Neural cell (in vitro differentiated cells): ENCODE measurements at regions not wholly inside any gene's neighbourhood (a gene's known extent, or its start where the extent isn't known, plus 50 kb on each side); places are given as distances from the start of the nearest gene placed in this dataset.

ENCODE experiments used
- EZH2 ChIP-seq: fragments of 200-600, 300-800 bp; shearing (Covaris generic), sonication (generic); IDR thresholded peaks from 2 replicates; pipeline ENCODE4 v1.6.1; 2014; ENCODE audit warnings: antibody characterized with exemption, low read length, borderline replicate concordance, mild to moderate bottlenecking; ENCODE audit not compliant: insufficient read depth, poor library complexity, severe bottlenecking
- POLR2AphosphoS5 ChIP-seq: IDR thresholded peaks from 2 replicates; pipeline ENCODE4 v1.6.1; 2012
- RAD21 ChIP-seq: fragments of 450-650 bp; conservative IDR thresholded peaks from 2 replicates; pipeline ENCODE4 v1.6.1; 2014; ENCODE audit warnings: antibody characterized with exemption, mild to moderate bottlenecking, moderate library complexity
- SMC3 ChIP-seq: fragments of 450-650 bp; conservative IDR thresholded peaks from 2 replicates; pipeline ENCODE4 v1.6.1; 2014; ENCODE audit warnings: antibody characterized with exemption, mild to moderate bottlenecking, moderate library complexity; ENCODE audit not compliant: poor library complexity
- TF ChIP-seq, protein P1 (sequence below): fragments of 450-650 bp; IDR thresholded peaks from 2 replicates; pipeline ENCODE4 v1.5.1; 2014; ENCODE audit warnings: antibody characterized with exemption, mild to moderate bottlenecking, moderate library complexity; ENCODE audit not compliant: poor library complexity, severe bottlenecking
- TF ChIP-seq, protein P2 (sequence below): IDR thresholded peaks from 2 replicates; pipeline ENCODE4 v1.6.1; 2012; ENCODE audit warnings: borderline replicate concordance

DNA sequence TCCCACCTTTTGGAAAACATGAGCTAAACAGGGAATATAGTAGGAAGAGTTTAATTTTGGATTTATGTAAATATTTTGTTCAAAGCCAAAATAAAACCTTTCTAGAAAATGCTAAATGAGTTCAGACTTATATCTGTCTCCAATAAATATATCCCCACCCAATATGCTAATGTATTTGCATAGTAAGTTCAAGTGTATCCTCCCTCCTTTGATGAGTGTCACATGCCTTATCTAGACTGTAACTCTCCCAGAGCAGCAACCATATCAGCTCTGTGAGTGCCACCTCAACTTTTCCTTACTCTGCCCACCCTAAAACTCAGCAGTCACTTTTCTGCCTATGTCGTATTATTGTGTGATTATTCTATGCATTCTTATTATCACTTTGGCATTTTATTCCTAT lies 516.1 kb upstream of the NR3C2 start:
- TF ChIP-seq, protein P1, sequence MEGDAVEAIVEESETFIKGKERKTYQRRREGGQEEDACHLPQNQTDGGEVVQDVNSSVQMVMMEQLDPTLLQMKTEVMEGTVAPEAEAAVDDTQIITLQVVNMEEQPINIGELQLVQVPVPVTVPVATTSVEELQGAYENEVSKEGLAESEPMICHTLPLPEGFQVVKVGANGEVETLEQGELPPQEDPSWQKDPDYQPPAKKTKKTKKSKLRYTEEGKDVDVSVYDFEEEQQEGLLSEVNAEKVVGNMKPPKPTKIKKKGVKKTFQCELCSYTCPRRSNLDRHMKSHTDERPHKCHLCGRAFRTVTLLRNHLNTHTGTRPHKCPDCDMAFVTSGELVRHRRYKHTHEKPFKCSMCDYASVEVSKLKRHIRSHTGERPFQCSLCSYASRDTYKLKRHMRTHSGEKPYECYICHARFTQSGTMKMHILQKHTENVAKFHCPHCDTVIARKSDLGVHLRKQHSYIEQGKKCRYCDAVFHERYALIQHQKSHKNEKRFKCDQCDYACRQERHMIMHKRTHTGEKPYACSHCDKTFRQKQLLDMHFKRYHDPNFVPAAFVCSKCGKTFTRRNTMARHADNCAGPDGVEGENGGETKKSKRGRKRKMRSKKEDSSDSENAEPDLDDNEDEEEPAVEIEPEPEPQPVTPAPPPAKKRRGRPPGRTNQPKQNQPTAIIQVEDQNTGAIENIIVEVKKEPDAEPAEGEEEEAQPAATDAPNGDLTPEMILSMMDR, result no peak
- TF ChIP-seq, protein P2, sequence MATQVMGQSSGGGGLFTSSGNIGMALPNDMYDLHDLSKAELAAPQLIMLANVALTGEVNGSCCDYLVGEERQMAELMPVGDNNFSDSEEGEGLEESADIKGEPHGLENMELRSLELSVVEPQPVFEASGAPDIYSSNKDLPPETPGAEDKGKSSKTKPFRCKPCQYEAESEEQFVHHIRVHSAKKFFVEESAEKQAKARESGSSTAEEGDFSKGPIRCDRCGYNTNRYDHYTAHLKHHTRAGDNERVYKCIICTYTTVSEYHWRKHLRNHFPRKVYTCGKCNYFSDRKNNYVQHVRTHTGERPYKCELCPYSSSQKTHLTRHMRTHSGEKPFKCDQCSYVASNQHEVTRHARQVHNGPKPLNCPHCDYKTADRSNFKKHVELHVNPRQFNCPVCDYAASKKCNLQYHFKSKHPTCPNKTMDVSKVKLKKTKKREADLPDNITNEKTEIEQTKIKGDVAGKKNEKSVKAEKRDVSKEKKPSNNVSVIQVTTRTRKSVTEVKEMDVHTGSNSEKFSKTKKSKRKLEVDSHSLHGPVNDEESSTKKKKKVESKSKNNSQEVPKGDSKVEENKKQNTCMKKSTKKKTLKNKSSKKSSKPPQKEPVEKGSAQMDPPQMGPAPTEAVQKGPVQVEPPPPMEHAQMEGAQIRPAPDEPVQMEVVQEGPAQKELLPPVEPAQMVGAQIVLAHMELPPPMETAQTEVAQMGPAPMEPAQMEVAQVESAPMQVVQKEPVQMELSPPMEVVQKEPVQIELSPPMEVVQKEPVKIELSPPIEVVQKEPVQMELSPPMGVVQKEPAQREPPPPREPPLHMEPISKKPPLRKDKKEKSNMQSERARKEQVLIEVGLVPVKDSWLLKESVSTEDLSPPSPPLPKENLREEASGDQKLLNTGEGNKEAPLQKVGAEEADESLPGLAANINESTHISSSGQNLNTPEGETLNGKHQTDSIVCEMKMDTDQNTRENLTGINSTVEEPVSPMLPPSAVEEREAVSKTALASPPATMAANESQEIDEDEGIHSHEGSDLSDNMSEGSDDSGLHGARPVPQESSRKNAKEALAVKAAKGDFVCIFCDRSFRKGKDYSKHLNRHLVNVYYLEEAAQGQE, result no peak
- TF ChIP-seq EZH2 (no peak), SMC3 (no peak), POLR2AphosphoS5 (no peak), RAD21 (no peak)
